Thyroid gland (tissue), 4 donors: ENCODE measurements at regions not wholly inside any gene's neighbourhood (a gene's known extent, or its start where the extent isn't known, plus 50 kb on each side); places are given as distances from the start of the nearest gene placed in this dataset.

Experiments used
- CTCF ChIP-seq, 6 experiments: fragments of 200-600 bp in 3 of 6; fragments of 450-650 bp in 3 of 6; sonication (generic) in 3 of 6; IDR thresholded peaks; one replicate each; pipeline ENCODE4 v1.5.1; 2016 to 2019; ENCODE audit warnings: antibody characterized with exemption in 6 of 6, mild to moderate bottlenecking in 2 of 6, inconsistent platforms in 1 of 6, moderate library complexity in 1 of 6
- POLR2A ChIP-seq, 2 donors: fragments of 450-650 bp; IDR thresholded peaks; one replicate each; pipeline ENCODE4 v1.6.1; 2017; ENCODE audit warnings: antibody characterized with exemption in 2 of 2, mild to moderate bottlenecking in 2 of 2, moderate library complexity in 1 of 2

- no peak for TF ChIP-seq CTCF (IDR thresholded peaks at IDR 0.05)
- no peak for TF ChIP-seq POLR2A (IDR thresholded peaks at IDR 0.05)
These were observed 168.5 kb upstream of the NUDT6 start for GRCh38 chr4:123090886-123091285.
